B cell (primary cell): ENCODE measurements at regions not wholly inside any gene's neighbourhood (a gene's known extent, or its start where the extent isn't known, plus 50 kb on each side); places are given as distances from the start of the nearest gene placed in this dataset.

Source experiments
- CTCF ChIP-seq: fragments of 200-600 bp; IDR thresholded peaks from one replicate; pipeline ENCODE4 v1.8.0; 2022; ENCODE audit warnings: antibody characterized with exemption, mild to moderate bottlenecking
- EZH2 ChIP-seq: IDR thresholded peaks from 2 replicates; pipeline ENCODE4 v1.6.1; 2012; ENCODE audit warnings: borderline replicate concordance, low read depth, mild to moderate bottlenecking, moderate library complexity, low read length; ENCODE audit not compliant: insufficient read depth, poor library complexity, severe bottlenecking

DNA sequence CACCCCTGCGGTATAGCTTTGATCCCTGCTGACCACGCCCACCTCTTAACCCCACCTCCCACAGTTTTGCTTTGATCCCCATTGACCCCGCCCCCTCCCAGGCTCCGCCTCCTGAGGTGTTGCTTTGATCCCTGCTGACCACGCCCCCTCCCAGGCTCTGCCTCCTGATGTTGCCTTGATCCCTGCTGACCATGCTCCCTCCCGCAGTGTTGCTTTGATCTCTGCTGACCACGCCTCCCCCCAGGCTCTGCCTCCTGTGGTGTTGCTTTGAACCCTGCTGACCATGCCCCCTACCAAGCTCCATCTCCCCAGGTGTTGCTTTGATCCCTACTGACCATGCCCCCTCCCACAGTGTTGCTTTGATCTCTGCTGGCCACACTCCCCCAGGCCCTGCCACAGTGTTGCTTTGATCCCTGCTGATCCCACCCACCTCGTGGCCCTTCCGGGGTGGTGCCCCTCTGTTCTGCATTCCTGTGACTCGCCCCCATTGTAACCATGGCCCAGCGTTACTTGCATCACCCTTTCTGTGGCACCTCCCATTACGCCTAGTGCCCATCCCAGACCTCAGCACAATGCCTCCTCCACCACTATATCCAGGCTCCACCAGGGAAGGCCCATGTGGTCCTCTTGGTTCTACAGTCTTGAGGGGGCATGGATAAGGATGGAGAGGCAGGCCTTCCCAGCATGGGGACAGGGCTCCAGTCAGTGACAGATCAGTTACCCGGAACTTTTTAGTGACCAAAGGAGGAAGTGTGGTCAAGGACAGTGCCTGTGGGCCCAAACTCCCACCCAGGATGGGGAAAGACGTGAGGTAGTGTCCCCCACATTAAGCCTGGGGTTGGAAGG lies 70.8 kb downstream of the ADRA2C start:
- TF ChIP-seq CTCF, result no peak
- TF ChIP-seq EZH2, result no peak
